Lung (tissue), 11 donors: ENCODE measurements at regions not wholly inside any gene's neighbourhood (a gene's known extent, or its start where the extent isn't known, plus 50 kb on each side); places are given as distances from the start of the nearest gene placed in this dataset.

Experiments
- ATAC-seq: fragments of 200-7000 bp; cut with Tn5 transposase; one replicate; pipeline ENCODE4 v1.9.1; 2020; ENCODE audit warnings: moderate number of reproducible peaks; ENCODE audit not compliant: insufficient read depth, low FRiP score
- DNase-seq, 3 donors: peaks; one replicate each; pipeline ENCODE4 v3.0.0-alpha.2; 2013 to 2017
- H3K27ac ChIP-seq, 2 donors: one replicate each; pipeline ENCODE4 v1.5.1; 2013; ENCODE audit warnings: mild to moderate bottlenecking in 2 of 2, moderate library complexity in 2 of 2, control low read depth in 1 of 2, inconsistent platforms in 1 of 2, low read depth in 1 of 2, low read length in 1 of 2
- H3K27me3 ChIP-seq, 3 donors: one replicate each; pipeline ENCODE4 v1.5.1; 2013; ENCODE audit warnings: low read length in 2 of 3; ENCODE audit not compliant: control insufficient read depth in 3 of 3, insufficient read depth in 3 of 3
- H3K36me3 ChIP-seq, 4 donors: one replicate each; pipeline ENCODE4 v1.5.1; 2013; ENCODE audit warnings: low read length in 4 of 4, mild to moderate bottlenecking in 1 of 4, moderate library complexity in 1 of 4; ENCODE audit not compliant: control insufficient read depth in 4 of 4, insufficient read depth in 4 of 4
- H3K4me1 ChIP-seq, 5 donors: one replicate each; pipeline ENCODE4 v1.5.1; 2013; ENCODE audit warnings: low read length in 5 of 5, mild to moderate bottlenecking in 2 of 5, moderate library complexity in 1 of 5; ENCODE audit not compliant: control insufficient read depth in 5 of 5, insufficient read depth in 5 of 5
- H3K4me3 ChIP-seq: one replicate; pipeline ENCODE4 v1.5.1; 2013; ENCODE audit warnings: mild to moderate bottlenecking, control low read depth, moderate library complexity
- H3K9ac ChIP-seq, 2 donors: one replicate each; pipeline ENCODE4 v1.5.1; 2013; ENCODE audit warnings: low read length in 2 of 2, control low read depth in 1 of 2; ENCODE audit not compliant: insufficient read depth in 1 of 2
- H3K9me3 ChIP-seq, 4 donors: one replicate each; pipeline ENCODE4 v1.5.1; 2013; ENCODE audit warnings: low read length in 3 of 4, mild to moderate bottlenecking in 1 of 4, moderate library complexity in 1 of 4; ENCODE audit not compliant: control insufficient read depth in 4 of 4, insufficient read depth in 3 of 4
- WGBS, 2 donors: extraction: QIAGEN DNeasy Blood & Tissue Kit; methylation state at CpG; one replicate each; pipeline ENCODE4 v1.1.7; 2013; 5-methylcytosine and 5-hydroxymethylcytosine counted together
- TF ChIP-seq, protein P1 (sequence below): IDR thresholded peaks from 2 replicates; pipeline ENCODE4 v1.5.1; 2012; ENCODE audit warnings: mild to moderate bottlenecking; ENCODE audit errors: control extremely low read depth, extremely low read depth
- donor health status: control.
- donor health status: control.
- donor health status: Bipolar disorder and iron deficiency.
- donor health status: healthy.
- donor health status: DM: yes; HTN: yes; CAD: no.

DNA sequence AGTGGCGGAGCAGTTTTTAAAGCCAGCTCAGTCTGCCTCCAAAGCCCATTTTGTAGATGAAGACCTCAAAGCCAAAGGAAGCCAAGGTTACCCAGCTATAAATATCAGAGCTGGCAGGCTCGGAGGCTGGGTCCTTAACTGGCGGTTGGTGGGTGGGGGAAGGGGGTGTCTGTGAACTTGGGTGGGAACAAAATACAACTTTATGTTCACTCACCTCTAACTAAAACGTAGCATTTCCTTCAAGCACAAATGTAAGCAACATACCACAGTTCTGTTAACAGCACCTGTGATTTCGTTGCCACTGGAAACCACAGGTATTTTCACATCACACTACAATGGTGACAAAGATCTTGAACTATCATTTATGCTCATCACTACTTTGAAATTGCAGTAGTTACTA lies 99.7 kb upstream of the SYT13 start:
- H3K4me3 ChIP-seq, result no peak overlapping the region
- H3K27me3 ChIP-seq, result no peaks in the 10 kb centered on the region
- H3K27ac ChIP-seq, result no peak overlapping the region
- 50 to 66% methylated on average over 5 of the region's 5 CpGs for WGBS, 2 donors
- H3K36me3 ChIP-seq, result no peaks in the 10 kb centered on the region
- H3K9me3 ChIP-seq, result no peaks in the 10 kb centered on the region
- no peak for DNase-seq
- ATAC-seq, result no peak
- no peak overlapping the region for H3K9ac ChIP-seq
- H3K4me1 ChIP-seq, result peaks cover 0 to 8% (median 7%) of the 10 kb centered on the region in 5 donors
- TF ChIP-seq, protein P1, sequence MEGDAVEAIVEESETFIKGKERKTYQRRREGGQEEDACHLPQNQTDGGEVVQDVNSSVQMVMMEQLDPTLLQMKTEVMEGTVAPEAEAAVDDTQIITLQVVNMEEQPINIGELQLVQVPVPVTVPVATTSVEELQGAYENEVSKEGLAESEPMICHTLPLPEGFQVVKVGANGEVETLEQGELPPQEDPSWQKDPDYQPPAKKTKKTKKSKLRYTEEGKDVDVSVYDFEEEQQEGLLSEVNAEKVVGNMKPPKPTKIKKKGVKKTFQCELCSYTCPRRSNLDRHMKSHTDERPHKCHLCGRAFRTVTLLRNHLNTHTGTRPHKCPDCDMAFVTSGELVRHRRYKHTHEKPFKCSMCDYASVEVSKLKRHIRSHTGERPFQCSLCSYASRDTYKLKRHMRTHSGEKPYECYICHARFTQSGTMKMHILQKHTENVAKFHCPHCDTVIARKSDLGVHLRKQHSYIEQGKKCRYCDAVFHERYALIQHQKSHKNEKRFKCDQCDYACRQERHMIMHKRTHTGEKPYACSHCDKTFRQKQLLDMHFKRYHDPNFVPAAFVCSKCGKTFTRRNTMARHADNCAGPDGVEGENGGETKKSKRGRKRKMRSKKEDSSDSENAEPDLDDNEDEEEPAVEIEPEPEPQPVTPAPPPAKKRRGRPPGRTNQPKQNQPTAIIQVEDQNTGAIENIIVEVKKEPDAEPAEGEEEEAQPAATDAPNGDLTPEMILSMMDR, result no peak

DNA sequence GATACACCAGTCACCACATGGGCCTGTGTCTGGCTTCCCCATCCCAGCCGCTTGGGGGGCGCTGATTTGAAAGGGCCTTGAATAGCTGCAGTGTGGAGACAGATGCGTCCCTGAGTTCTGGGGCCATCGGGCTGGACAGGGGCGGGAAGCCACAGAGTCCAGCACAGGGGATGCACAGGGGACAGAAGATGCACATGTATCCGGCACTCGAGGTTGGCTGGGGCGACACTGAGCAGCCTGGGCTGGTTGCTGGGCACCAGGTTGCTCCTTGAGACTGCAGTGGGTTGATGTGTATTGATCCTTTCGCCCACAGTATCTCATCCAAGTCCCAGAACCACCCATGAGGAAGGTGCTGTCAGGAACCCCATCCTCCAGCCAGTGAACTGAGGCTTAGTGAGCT lies 99.3 kb upstream of the SYT13 start:
- TF ChIP-seq, protein P1, result no peak
- Histone ChIP-seq H3K9me3 (no peaks in the 10 kb centered on the region), H3K4me1 (peaks cover 0 to 8% (median 7%) of the 10 kb centered on the region in 5 donors), H3K27me3 (no peaks in the 10 kb centered on the region), H3K4me3 (no peak overlapping the region), H3K27ac (no peak overlapping the region), H3K36me3 (no peaks in the 10 kb centered on the region), H3K9ac (no peak overlapping the region)
- ATAC-seq, result no peak
- DNase-seq, result no peak
- 88% methylated on average over 9 of the region's 9 CpGs for WGBS, 2 donors

GRCh38 chr11:45384711-45385241 lies 98.6 kb upstream of the SYT13 start:
- Histone ChIP-seq H3K36me3 (no peaks in the 10 kb centered on the region), H3K27ac (no peak overlapping the region), H3K9ac (no peak overlapping the region), H3K4me1 (peaks cover 0 to 8% (median 7%) of the 10 kb centered on the region in 5 donors), H3K4me3 (no peak overlapping the region), H3K27me3 (no peaks in the 10 kb centered on the region), H3K9me3 (no peaks in the 10 kb centered on the region)
- WGBS, 2 donors, result 59 to 66% methylated on average over 12 of the region's 12 CpGs
- DNase-seq, result no peak
- TF ChIP-seq, protein P1, result no peak
- ATAC-seq, result no peak

GRCh38 chr11:45384016-45384415 lies 97.9 kb upstream of the SYT13 start:
- Histone ChIP-seq H3K27ac (no peak overlapping the region), H3K4me3 (no peak overlapping the region), H3K27me3 (no peaks in the 10 kb centered on the region), H3K9ac (no peak overlapping the region), H3K9me3 (no peaks in the 10 kb centered on the region), H3K36me3 (no peaks in the 10 kb centered on the region), H3K4me1 (peaks cover 0 to 8% (median 7%) of the 10 kb centered on the region in 5 donors)
- 86 to 88% methylated on average over 4 of the region's 4 CpGs for WGBS, 2 donors
- ATAC-seq, result no peak
- no peak for DNase-seq
- TF ChIP-seq, protein P1, result no peak
